ENCODE measurements at regions not wholly inside any gene's neighbourhood (a gene's known extent, or its start where the extent isn't known, plus 50 kb on each side); places are given as distances from the start of the nearest gene placed in this dataset.
A peak's percentile ranks its signal among the peaks of the same experiment; 100 is the strongest.
"Not testable (repeated sequence)": the region's sequence is repeated elsewhere in the genome, so short reads cannot be mapped to it uniquely, and the experiment has no call there.

GRCh38 chr2:62412347-62412742 lies 93.7 kb downstream of the TMEM17 start:
- DNase-seq (ENCODE audit: low spot score) (no peak), FAIRE-seq (no peak)

DNA sequence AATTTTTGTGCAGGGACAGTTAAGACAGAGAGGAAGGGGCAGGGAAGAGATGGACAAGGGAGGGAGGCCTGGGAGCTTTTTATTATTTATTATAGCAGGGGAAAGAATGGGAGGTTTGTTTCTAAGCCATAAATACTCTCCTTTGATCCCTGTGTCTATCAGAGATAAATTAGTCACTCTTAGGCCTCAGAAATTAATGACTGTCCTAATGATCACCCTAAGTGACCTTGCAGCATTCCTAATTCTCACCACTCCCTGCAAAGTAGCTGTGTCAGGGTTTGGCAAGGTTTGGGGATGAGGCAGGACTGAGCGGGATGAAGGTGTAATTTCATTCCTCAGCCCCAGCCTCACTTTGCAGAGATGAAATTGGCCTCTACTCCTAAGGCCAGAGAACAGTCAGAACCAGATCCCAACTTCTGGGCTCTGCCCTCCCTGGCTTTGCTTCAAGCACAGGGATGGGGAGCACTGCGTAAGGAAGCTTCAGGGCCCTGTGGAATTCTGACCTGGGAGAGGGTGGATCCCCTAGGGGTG lies 95.0 kb downstream of the TMEM17 start:
- FAIRE-seq (no peak), DNase-seq (ENCODE audit: low spot score) (no peak)

- DNase-seq (ENCODE audit: low spot score) (no peak), FAIRE-seq (no peak)
Measured at GRCh38 chr2:62410015-62410453, 96.0 kb downstream of the TMEM17 start.

DNA sequence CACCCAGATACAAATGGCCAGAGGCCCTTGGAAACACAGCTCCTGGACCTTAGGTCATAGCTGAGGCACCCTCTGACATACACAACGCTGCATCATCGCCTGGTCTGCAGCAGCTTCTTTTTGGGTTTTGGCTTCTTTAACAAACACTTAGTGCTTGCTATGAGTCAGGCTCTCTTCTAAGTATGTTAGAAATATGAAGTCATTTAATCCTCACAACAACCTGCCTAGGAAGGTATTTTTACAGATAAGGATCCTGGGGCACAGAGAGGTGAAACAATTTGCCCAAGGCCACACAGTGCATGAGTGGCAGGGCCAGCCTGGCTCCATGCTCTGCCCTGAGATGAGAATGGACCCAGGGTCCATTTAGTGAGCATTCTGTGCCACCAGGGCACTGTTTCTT lies 96.6 kb downstream of the TMEM17 start:
- FAIRE-seq (no peak), DNase-seq (ENCODE audit: low spot score) (no peak)

GRCh38 chr2:62408241-62408677 lies 97.7 kb downstream of the TMEM17 start:
- FAIRE-seq (no peak), DNase-seq (ENCODE audit: low spot score) (no peak)

GRCh38 chr2:62407838-62408237 lies 98.2 kb downstream of the TMEM17 start:
- DNase-seq (ENCODE audit: low spot score) = no peak
- no peak for FAIRE-seq

- FAIRE-seq (no peak), DNase-seq (ENCODE audit: low spot score) (no peak)
Measured at GRCh38 chr2:62407401-62407800, 98.6 kb downstream of the TMEM17 start.

DNA sequence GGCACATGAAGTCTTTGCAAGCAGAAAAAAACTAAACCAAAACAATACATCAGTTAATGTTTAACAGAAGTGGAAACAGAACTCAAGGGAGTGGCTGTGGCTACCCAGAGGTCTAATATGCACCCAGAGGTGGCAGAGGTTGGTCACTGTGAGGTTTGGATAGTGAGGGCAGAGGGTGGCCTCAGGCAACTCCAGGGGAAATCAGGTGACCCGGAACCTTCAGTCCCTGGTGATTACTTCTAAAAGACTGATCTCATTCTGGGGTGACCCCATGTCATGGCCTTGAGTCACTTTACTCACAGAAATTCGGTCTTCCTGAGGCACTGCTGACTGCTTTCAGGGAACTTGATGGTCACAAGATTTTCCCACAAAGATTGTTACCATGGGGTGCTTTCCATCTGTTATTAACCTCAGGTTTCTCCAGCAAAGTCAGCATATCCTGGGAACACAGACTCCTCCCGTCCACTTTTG lies 99.4 kb downstream of the TMEM17 start:
- peak; percentile 87 for FAIRE-seq
- peak; percentile 67 for DNase-seq (ENCODE audit: low spot score)

DNA sequence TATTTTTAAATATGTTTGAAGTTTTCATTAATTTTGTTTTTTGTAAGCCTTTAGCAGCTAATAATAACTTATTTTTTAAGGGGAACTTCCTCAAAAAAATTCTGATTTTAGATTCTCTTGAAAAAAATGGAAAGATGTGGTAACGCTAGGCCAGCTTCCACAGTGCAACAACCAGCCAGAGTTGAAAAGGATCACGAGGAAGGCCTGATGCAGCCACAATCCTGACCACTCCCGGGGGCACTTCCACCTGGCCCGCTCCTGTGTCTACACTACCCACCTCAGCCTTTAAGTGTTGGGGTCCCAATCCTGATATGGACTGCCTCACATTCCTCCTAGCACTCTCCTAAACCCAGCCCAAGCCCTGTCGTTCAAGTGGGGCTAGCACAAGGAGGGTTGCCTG lies 101.1 kb downstream of the TMEM17 start:
- DNase-seq (ENCODE audit: low spot score) (no peak), FAIRE-seq (no peak)

DNA sequence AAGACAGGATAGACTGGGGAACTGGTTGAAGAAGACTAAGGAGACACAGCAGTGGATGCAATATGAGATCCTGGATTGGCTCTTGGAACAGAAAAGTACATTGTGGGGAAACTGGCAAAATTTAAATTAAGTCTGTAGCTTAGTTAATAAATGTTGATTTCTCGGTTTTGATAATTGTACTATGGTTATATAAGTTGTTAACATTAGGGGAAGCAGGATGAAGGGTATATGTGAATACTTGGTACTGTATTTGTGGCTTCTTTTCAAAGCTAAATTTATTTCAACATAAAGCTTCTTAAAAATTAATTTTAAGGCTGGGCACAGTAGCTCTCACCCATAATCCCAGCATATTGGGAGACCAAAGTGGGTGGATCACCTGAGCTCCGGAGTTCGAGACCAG lies 103.8 kb downstream of the TMEM17 start:
- FAIRE-seq (no peak), DNase-seq (ENCODE audit: low spot score) (no peak)

- no peak for FAIRE-seq
- no peak for DNase-seq (ENCODE audit: low spot score)
Measured at GRCh38 chr2:62398356-62398755, 107.6 kb downstream of the TMEM17 start.

GRCh38 chr2:62396880-62397279 lies 109.1 kb downstream of the TMEM17 start:
- no peak for DNase-seq (ENCODE audit: low spot score)
- no peak for FAIRE-seq

- FAIRE-seq (no peak), DNase-seq (ENCODE audit: low spot score) (no peak)
Measured at GRCh38 chr2:62393293-62393692, 112.7 kb downstream of the TMEM17 start.

- no peak for DNase-seq (ENCODE audit: low spot score)
- no peak for FAIRE-seq
Measured at GRCh38 chr2:62391696-62392095, 114.3 kb downstream of the TMEM17 start.

- not testable (repeated sequence) for DNase-seq (ENCODE audit: low spot score); FAIRE-seq
Measured at GRCh38 chr2:62386378-62386777, 119.6 kb downstream of the TMEM17 start.

DNA sequence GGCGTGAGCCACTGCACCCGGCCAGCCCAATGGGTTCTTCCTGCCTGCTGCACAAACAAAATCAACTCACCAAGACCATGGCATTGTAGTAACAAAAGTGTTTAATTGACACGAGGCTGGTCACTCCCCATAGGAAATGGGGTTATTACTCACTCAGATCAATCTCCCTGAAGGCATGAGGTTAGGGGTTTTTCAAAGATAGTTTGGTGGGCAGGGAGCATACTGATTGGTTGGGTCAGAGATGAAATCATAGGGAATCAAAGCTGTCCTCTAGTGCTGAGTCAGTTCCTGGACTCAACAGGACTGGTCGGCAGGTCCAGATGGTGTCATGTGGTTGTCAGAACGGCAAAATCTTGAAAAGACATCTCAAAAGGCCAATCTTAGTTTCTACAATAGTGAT lies 122.1 kb downstream of the TMEM17 start:
- no peak for FAIRE-seq
- no peak for DNase-seq (ENCODE audit: low spot score)

DNA sequence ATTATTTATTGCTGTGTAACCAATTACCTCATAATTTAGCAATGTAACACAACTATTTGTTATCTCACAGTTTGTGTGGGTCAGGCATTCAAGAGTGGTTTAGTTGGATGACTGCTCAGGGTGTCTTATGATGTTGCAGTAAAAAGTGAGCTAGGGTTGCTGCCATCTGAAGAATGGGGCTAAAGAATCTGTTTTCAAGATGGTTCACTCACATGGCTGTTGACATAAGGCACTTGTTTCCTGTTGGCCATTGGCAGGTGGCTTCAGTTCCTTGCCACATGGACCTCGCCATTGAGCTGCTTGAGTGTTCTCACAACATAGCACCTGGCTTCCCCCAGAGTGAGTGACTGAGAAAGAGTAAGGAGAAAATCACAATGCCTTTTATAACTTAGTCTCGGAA lies 123.2 kb downstream of the TMEM17 start:
- FAIRE-seq = no peak
- no peak for DNase-seq (ENCODE audit: low spot score)

DNA sequence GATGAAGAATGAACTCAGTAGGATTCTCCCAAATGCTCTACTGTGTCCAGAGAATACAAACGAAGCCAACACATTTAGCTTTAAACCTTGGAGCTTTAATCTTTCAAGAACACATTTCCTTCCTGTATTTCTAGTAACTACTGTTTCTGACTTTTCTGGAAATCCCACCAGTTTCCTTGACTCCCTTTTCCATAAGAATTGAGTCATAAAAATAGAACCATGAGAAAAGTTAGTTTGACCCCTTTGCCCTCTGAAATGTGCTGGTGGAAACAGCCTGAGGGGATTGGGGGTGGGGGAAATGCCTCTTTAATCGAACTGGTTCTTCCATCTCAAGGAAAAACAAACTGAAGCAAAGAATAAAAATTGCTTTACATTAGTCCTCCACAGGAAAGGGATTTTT lies 123.9 kb downstream of the TMEM17 start:
- FAIRE-seq (no peak), DNase-seq (ENCODE audit: low spot score) (no peak)

- DNase-seq (ENCODE audit: low spot score) (no peak), FAIRE-seq (no peak)
Measured at GRCh38 chr2:62381656-62382055, 124.3 kb downstream of the TMEM17 start.

GRCh38 chr2:62379566-62379965 lies 126.4 kb downstream of the TMEM17 start:
- FAIRE-seq (no peak), DNase-seq (ENCODE audit: low spot score) (no peak)

DNA sequence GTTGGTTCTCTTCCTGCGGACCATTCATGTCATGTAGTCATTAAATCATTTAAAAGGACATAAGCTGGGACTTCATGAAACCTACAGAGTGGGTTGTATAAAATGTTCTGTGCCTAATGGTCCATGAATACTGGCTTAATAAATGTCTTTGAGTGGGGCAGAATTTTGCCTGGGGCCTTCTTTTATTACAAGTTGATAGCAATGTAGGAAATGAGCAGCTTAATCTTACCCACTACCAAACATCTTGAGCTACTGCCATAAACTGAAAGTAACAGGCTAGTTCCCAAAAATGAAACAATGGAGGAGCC lies 130.9 kb downstream of the TMEM17 start:
- no peak for DNase-seq (ENCODE audit: low spot score)
- peak; percentile 76 for FAIRE-seq

DNA sequence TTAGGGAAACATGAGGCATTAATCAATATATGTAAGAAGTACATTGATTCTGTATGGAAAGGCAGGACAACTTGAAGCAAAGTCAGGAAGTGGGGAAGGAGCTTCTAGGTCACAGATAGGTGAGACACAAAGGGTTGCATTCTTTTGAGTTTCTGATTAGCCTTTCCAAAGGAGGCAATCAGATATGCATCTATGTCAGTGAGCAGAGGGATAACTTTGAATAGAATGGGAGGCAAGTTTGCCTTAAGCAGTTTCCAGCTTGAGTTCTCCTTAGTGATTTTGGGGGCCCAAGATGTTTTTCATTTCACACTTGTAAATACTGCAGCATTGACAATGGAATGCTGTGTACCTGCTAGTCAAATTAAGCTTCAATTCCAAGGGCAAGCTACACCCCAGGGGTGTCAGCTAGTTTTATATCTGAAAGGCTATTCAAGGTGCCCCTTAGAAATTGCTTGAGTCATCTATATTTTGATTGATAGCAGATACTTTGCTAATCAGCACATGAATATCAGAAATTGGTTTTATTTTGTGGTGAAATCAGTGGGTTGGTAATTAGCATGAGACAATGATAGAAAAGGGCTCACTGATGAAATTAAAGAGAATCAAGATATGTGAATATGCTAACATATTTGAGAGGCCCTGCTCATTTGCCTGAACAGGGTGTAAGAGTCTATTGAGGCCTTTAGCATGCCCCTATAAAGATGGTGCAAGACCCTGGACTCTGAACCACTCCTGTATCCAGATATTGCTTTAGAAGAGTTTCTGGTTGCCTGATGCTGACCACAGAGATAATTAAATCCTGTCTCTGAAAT lies 131.5 kb downstream of the TMEM17 start:
- DNase-seq (ENCODE audit: low spot score) (no peak), FAIRE-seq (no peak)

GRCh38 chr2:62372824-62373223 lies 133.2 kb downstream of the TMEM17 start:
- FAIRE-seq (no peak), DNase-seq (ENCODE audit: low spot score) (no peak)
